AG09319 (cell line): ENCODE measurements at regions not wholly inside any gene's neighbourhood (a gene's known extent, or its start where the extent isn't known, plus 50 kb on each side); places are given as distances from the start of the nearest gene placed in this dataset.
"Not testable (repeated sequence)": the region's sequence is repeated elsewhere in the genome, so short reads cannot be mapped to it uniquely, and the experiment has no call there.

ENCODE experiments used
- DNase-seq: peaks from one replicate; pipeline ENCODE4 v3.0.0-alpha.2; 2010; ENCODE audit warnings: low read depth; ENCODE audit errors: extremely low read depth
- CTCF ChIP-seq: IDR thresholded peaks from 2 replicates; pipeline ENCODE4 v1.5.1; 2011; ENCODE audit warnings: low read depth, mild to moderate bottlenecking, inconsistent platforms, low read length, moderate library complexity

DNA sequence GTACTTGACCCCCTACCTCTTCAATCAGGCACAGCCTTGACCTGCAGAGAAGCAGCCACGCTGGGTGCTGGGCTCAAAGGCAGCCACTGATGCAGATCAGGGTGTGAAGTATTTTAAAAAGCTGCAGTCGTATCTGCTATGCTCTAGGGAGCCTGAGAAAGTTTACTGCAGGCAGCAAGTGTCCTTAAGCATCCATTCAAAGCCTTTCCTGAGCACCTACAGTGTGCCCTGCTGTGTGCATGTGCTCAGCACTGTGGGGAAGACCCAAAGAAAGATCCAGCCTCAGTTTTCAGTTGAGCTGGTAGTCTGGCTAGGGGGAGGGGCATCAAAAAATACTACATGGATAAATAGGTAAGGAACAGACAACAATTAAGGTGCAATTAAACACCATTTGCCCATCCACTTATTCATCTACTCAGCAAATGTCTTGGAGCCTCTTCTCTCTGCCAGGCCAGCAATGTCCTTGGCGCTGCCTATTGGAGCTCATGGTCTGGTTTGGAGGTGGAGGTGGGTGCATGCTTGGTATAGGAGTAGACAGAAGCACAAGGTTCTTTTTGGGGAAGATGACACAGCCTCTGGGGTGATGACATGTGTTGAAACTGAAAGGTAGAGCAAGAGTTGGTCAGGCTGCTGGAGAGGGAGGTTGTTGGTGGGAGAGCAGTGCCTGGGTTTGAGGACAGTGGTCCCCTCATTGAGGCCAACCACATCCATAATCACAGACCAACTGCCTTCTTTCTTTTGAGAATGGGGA, 85.9 kb upstream of the PRR23C start:
- no peak for TF ChIP-seq CTCF
- DNase-seq, result no peak

GRCh38 chr3:139131951-139132350, 87.3 kb upstream of the PRR23C start:
- no peak for DNase-seq
- no peak for TF ChIP-seq CTCF

- DNase-seq, result no peak
- no peak for TF ChIP-seq CTCF
Observed at GRCh38 chr3:139132976-139133375, 88.3 kb upstream of the PRR23C start.

DNA sequence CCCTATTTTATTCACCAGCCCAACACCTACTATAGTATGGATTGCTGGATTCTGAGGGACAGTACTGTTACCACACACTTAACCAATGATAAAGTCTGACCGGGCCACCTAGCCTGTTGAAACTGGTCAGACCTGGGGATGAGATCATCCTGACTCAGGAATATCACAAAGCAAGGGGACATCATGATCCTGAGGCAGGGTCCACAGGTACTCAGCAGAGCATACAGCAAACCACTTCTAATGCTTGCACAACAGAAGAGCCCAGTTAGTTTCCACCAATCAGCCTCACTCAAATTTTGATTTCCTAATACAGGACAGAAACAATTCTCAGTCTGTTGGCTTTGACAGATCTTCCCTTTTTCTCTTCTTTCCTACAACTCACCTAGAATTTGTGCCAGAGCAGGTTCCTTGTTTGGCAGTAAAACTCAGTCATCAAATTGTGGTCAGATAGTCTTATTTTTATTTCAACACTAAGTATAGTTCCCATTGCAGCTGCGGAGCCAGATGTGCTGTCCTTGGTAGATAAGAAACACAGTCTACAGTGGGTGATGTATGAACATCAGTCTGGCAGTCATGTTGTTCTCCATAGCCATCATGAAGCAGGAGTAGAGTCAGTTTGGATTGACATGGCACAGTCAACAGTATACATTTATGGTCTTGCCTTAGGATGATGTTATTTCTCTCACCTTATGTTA, 90.1 kb upstream of the PRR23C start:
- DNase-seq, result no peak
- no peak for TF ChIP-seq CTCF

DNA sequence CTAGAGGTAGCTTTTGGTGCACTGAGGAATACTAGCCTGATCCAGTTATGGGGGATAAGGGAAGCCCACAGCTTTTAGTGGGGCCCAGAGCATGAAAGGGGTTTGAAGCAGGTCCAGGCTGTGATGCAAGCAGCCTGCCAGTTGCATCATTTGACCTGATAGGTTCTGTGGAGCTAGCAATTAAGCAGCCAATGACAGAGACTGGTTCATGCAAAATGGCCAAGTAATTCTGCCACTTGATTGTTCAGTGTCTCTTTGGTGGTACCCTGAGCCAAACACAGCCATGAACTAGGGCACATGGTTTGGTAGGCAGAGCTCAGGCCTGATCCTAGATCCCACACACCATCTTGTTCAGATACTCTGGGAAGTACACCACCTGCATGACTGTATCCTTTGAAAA, 91.0 kb upstream of the PRR23C start:
- no peak for TF ChIP-seq CTCF
- DNase-seq, result no peak

- TF ChIP-seq CTCF, result no peak
- DNase-seq, result no peak
Observed at GRCh38 chr3:139136469-139137202, 91.9 kb upstream of the PRR23C start.

DNA sequence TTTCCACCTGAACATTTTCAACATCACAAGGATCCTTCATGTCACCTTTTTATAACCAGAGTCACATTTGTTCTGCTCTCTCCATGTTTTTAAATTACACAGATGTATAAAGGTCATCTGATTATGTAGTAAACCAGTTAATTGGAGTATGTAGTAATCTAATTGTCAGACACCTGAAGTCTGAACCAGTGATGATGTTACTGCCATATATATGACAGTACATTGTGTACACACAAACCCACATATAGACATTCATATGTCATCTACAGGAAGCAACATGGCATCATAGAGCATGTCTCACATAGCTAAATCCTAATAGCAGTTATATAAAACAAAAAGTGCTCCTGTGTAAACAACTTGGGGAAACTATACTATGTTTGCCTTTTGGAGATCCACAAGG, 95.9 kb upstream of the PRR23C start:
- DNase-seq, result no peak
- no peak for TF ChIP-seq CTCF

DNA sequence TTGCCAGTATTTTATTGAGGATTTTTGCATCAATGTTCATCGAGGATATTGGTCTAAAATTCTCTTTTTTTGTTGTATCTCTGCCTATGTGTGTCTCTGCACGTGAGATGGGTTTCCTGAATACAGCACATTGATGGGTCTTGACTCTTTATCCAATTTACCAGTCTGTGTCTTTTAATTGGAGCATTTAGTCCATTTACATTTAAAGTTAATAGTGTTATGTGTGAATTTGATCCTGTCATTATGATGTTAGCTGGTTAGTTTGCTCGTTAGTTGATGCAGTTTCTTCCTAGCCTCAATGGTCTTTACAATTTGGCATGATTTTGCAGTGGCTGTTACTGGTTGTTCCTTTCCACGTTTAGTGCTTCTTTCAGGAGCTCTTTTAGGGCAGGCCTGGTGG, 101.3 kb upstream of the PRR23C start:
- DNase-seq, result not testable (repeated sequence)
